B cell (primary cell): ENCODE measurements at regions not wholly inside any gene's neighbourhood (a gene's known extent, or its start where the extent isn't known, plus 50 kb on each side); places are given as distances from the start of the nearest gene placed in this dataset.

Experiments used
- ATAC-seq: fragments of 200-7000 bp; cut with Tn5 transposase; one replicate; pipeline ENCODE4 v1.10.0; 2021; ENCODE audit warnings: low read depth, mild to moderate bottlenecking, moderate number of reproducible peaks, moderate library complexity
- CTCF ChIA-PET: fragments of 350-600 bp; sonication (Branson Sonifier 250); formaldehyde crosslinking; loops from one replicate; lab custom pipeline; 2021; ENCODE audit warnings: antibody characterized with exemption, inconsistent platforms; lab: Charles Lee
- POLR2A ChIA-PET: fragments of 350-600 bp; sonication (Branson Sonifier 250); formaldehyde crosslinking; loops from one replicate; lab custom pipeline; 2021; ENCODE audit warnings: antibody characterized with exemption; lab: Charles Lee
- DNase-seq: peaks from one replicate; pipeline ENCODE4 v3.0.0; 2013
- H2AFZ ChIP-seq: 2 replicates; pipeline ENCODE4 v1.6.1; 2012; ENCODE audit warnings: mild to moderate bottlenecking, low read depth, low read length; ENCODE audit not compliant: insufficient read depth, poor library complexity, severe bottlenecking
- H3K27ac ChIP-seq, 2 donors: 1 replicate in 1 of 2; 2 replicates in 1 of 2; pipeline ENCODE4 v1.5.1; 2012 to 2013; ENCODE audit warnings: low read length in 2 of 2, mild to moderate bottlenecking in 2 of 2, moderate library complexity in 1 of 2
- H3K27me3 ChIP-seq, 4 experiments: fragments of 200-600 bp in 1 of 4; sonication (generic) in 1 of 4; replicated peaks in 1 of 4; 1 replicate in 2 of 4; 2 replicates in 2 of 4; pipeline versions ENCODE4 v1.6.1 to v1.7.0; 2013 to 2016; ENCODE audit warnings: low read length in 3 of 4, mild to moderate bottlenecking in 2 of 4, mixed read lengths in 1 of 4, moderate library complexity in 1 of 4; ENCODE audit not compliant: insufficient read depth in 4 of 4, control insufficient read depth in 3 of 4; ENCODE audit errors: control extremely low read depth in 1 of 4
- H3K36me3 ChIP-seq, 2 experiments: replicated peaks in 1 of 2; 1 replicate in 1 of 2; 2 replicates in 1 of 2; pipeline versions ENCODE4 v1.6.1 to v1.7.1; 2013; ENCODE audit warnings: low read length in 1 of 2; ENCODE audit not compliant: insufficient read depth in 2 of 2, control insufficient read depth in 1 of 2; ENCODE audit errors: control extremely low read depth in 1 of 2, extremely low read depth in 1 of 2
- H3K4me1 ChIP-seq, 2 donors: fragments of 200-600 bp in 1 of 2; sonication (generic) in 1 of 2; 1 replicate in 1 of 2; 2 replicates in 1 of 2; pipeline versions ENCODE4 v1.5.1 to v1.6.1; 2013 to 2017; ENCODE audit warnings: low read length in 2 of 2; ENCODE audit not compliant: control insufficient read depth in 2 of 2, insufficient read depth in 2 of 2
- H3K4me2 ChIP-seq: replicated peaks from 2 replicates; pipeline ENCODE3; 2012; ENCODE audit warnings: mild to moderate bottlenecking, low read depth, low read length; ENCODE audit not compliant: poor library complexity, severe bottlenecking
- H3K4me3 ChIP-seq, 5 experiments: fragments of 200-600 bp in 1 of 5; sonication (generic) in 1 of 5; 1 replicate in 3 of 5; 2 replicates in 2 of 5; pipeline versions ENCODE4 v1.5.1 to v1.7.0; 2011 to 2016; ENCODE audit warnings: low read length in 4 of 5, mild to moderate bottlenecking in 4 of 5, low read depth in 2 of 5, control low read depth in 1 of 5, moderate library complexity in 1 of 5; ENCODE audit not compliant: insufficient read depth in 1 of 5; ENCODE audit errors: control extremely low read depth in 1 of 5, extremely low read depth in 1 of 5
- H3K79me2 ChIP-seq: fragments of 200-600 bp; sonication (generic); one replicate; pipeline ENCODE4 v1.6.0; 2016; ENCODE audit warnings: low read length; ENCODE audit not compliant: control insufficient read depth, insufficient read depth
- H3K9ac ChIP-seq: fragments of 200-600 bp; sonication (generic); 2 replicates; pipeline ENCODE4 v1.6.1; 2017; ENCODE audit warnings: mild to moderate bottlenecking, low read length, moderate library complexity
- H3K9me3 ChIP-seq, 3 donors: one replicate each; pipeline versions ENCODE4 v1.6.1 to v1.7.1; 2013; ENCODE audit warnings: low read length in 2 of 3; ENCODE audit not compliant: control insufficient read depth in 2 of 3, insufficient read depth in 1 of 3; ENCODE audit errors: control extremely low read depth in 1 of 3
- H4K20me1 ChIP-seq: 2 replicates; pipeline ENCODE4 v1.6.0; 2012; ENCODE audit warnings: mild to moderate bottlenecking, low read length; ENCODE audit not compliant: insufficient read depth, control insufficient read depth, poor library complexity, severe bottlenecking
- H3K27ac Mint-ChIP-seq: one replicate; pipeline ENCODE4 v1.8.0; 2021; ENCODE audit warnings: mixed read lengths
- H3K27me3 Mint-ChIP-seq: one replicate; pipeline ENCODE4 v1.8.0; 2021; ENCODE audit warnings: mixed read lengths
- H3K4me1 Mint-ChIP-seq: one replicate; pipeline ENCODE4 v1.8.0; 2021; ENCODE audit warnings: mixed read lengths
- H3K4me3 Mint-ChIP-seq: one replicate; pipeline ENCODE4 v1.8.0; 2021; ENCODE audit warnings: mixed read lengths
- H3K9me3 Mint-ChIP-seq: one replicate; pipeline ENCODE4 v1.8.0; 2022; ENCODE audit warnings: mixed read lengths; ENCODE audit not compliant: insufficient read depth
- EZH2 ChIP-seq: IDR thresholded peaks from 2 replicates; pipeline ENCODE4 v1.6.1; 2012; ENCODE audit warnings: borderline replicate concordance, low read depth, mild to moderate bottlenecking, moderate library complexity, low read length; ENCODE audit not compliant: insufficient read depth, poor library complexity, severe bottlenecking
- WGBS: methylation state at CpG from one replicate; pipeline ENCODE4 v1.1.5; 2013; ENCODE audit warnings: missing lambda C conversion rate; ENCODE audit not compliant: insufficient coverage; 5-methylcytosine and 5-hydroxymethylcytosine counted together
- intact Hi-C: fragments of 100-400 bp; cut with micrococcal nuclease; formaldehyde crosslinking; loops from one replicate; pipeline ENCODE4 v1.10.0; 2022
- TF ChIP-seq, protein P1 (sequence below): fragments of 200-600 bp; IDR thresholded peaks from one replicate; pipeline ENCODE4 v1.8.0; 2022; ENCODE audit warnings: antibody characterized with exemption, mild to moderate bottlenecking

DNA sequence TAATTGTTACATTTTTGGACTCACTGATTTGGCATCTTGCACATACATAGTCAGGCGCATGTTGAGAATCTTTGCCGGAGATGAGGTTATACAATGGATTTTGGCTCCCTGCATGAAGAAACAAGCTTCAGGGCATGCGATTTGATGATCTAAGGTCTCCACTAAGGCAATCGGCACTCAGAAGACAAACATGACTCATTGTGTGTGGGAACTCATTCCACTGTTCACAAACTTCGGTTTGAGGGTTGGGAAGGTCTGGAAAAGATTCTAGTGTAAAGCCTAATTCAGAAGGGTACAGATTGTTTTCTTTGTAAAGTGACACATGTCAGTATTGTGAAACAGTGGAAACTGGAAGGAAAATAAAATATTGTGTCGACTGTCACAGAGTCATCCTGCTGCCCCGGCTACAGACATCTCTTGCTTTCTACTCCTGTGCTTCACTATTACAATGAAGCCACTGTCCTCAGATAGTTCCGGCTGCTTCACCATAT lies 192.6 kb upstream of the HMGA2 start:
- no peaks in the 10 kb centered on the region for H3K4me1 Mint-ChIP-seq
- Histone ChIP-seq H3K9ac (no peak overlapping the region), H4K20me1 (no peaks in the 10 kb centered on the region), H3K4me1 (no peaks in the 10 kb centered on the region), H3K27me3 (no peaks in the 10 kb centered on the region), H3K36me3 (no peaks in the 10 kb centered on the region), H3K9me3 (no peaks in the 10 kb centered on the region), H2AFZ (no peak overlapping the region), H3K27ac (no peak overlapping the region), H3K79me2 (no peaks in the 10 kb centered on the region), H3K4me3 (no peak overlapping the region), H3K4me2 (no peak overlapping the region)
- 90% methylated on average over 5 of the region's 8 CpGs for WGBS
- H3K9me3 Mint-ChIP-seq = no peaks in the 10 kb centered on the region
- H3K4me3 Mint-ChIP-seq = no peak overlapping the region
- no peak for TF ChIP-seq EZH2
- TF ChIP-seq, protein P1, sequence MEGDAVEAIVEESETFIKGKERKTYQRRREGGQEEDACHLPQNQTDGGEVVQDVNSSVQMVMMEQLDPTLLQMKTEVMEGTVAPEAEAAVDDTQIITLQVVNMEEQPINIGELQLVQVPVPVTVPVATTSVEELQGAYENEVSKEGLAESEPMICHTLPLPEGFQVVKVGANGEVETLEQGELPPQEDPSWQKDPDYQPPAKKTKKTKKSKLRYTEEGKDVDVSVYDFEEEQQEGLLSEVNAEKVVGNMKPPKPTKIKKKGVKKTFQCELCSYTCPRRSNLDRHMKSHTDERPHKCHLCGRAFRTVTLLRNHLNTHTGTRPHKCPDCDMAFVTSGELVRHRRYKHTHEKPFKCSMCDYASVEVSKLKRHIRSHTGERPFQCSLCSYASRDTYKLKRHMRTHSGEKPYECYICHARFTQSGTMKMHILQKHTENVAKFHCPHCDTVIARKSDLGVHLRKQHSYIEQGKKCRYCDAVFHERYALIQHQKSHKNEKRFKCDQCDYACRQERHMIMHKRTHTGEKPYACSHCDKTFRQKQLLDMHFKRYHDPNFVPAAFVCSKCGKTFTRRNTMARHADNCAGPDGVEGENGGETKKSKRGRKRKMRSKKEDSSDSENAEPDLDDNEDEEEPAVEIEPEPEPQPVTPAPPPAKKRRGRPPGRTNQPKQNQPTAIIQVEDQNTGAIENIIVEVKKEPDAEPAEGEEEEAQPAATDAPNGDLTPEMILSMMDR = no peak
- ChIA-PET POLR2A (no interaction called here), CTCF (no interaction called here)
- intact Hi-C loops = no loop called here
- no peaks in the 10 kb centered on the region for H3K27me3 Mint-ChIP-seq
- H3K27ac Mint-ChIP-seq = no peak overlapping the region
- no peak for ATAC-seq
- DNase-seq = no peak

DNA sequence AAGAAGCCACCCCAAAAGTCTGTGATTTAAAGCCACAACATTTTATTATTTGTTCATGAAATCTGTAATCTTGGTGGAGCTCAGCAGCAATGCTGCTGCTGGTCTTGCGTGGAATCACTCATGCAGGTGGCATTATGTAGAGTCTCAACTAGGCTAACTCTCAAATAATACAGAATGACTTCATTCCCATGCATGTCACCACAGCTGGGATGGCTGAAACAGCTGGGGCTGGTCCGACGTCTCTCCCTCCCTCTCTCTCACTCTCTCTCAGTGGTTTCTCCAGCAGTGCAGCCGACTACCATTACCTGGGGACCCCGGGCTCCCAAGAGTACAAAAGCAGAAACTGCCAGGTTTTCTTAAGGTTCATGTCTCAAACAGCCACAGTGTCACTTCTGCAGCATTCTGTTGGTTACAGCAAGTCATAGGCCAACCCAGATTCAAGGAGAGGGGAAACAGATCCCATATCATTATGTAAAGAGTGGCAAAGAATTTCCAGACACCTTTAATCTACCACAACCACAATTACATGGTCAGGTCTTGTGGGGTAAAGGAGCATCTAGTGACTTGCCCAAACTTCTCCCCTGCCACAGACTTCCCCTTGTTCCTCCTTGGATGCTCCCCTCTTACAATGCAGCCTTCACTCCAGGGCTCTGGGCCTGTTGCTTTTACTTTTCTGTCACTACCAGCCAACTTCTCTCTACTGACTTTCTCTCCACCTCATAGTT lies 192.0 kb upstream of the HMGA2 start:
- H3K4me3 Mint-ChIP-seq = no peak overlapping the region
- H4K20me1 ChIP-seq = no peaks in the 10 kb centered on the region
- intact Hi-C loops = no loop called here
- no peaks in the 10 kb centered on the region for H3K9me3 ChIP-seq
- no peak overlapping the region for H3K4me2 ChIP-seq
- TF ChIP-seq, protein P1 = no peak
- no peak for TF ChIP-seq EZH2
- H3K9ac ChIP-seq = no peak overlapping the region
- H2AFZ ChIP-seq = no peak overlapping the region
- H3K27ac Mint-ChIP-seq = no peak overlapping the region
- H3K27me3 ChIP-seq = no peaks in the 10 kb centered on the region
- ChIA-PET CTCF (no interaction called here), POLR2A (no interaction called here)
- H3K27me3 Mint-ChIP-seq = no peaks in the 10 kb centered on the region
- H3K36me3 ChIP-seq = no peaks in the 10 kb centered on the region
- H3K27ac ChIP-seq = no peak overlapping the region
- no peaks in the 10 kb centered on the region for H3K9me3 Mint-ChIP-seq
- no peaks in the 10 kb centered on the region for H3K4me1 Mint-ChIP-seq
- WGBS = 91% methylated on average over 5 of the region's 5 CpGs
- H3K4me3 ChIP-seq = no peak overlapping the region
- ATAC-seq (no peak), DNase-seq (no peak)
- no peaks in the 10 kb centered on the region for H3K4me1 ChIP-seq
- no peaks in the 10 kb centered on the region for H3K79me2 ChIP-seq
